IMR-90 (cell line): ENCODE measurements at regions not wholly inside any gene's neighbourhood (a gene's known extent, or its start where the extent isn't known, plus 50 kb on each side); places are given as distances from the start of the nearest gene placed in this dataset.

Experiments
- ATAC-seq: fragments of 200-7000 bp; cut with Tn5 transposase; 2 replicates; pipeline ENCODE4 v1.9.1; 2020; ENCODE audit warnings: low read depth, mild to moderate bottlenecking, moderate library complexity
- BruUV-seq: library from RNA; stranded (reverse); fragments of 400-500 nt; replicated peaks from 2 replicates; lab custom pipeline; 2021; lab: Mats Ljungman, UMichigan
- CTCF ChIA-PET: fragments of 300-600 bp; formaldehyde crosslinking; extraction: SDS; loops from one replicate; lab custom pipeline; 2021; ENCODE audit warnings: antibody characterized with exemption; lab: Yijun Ruan, JAX
- POLR2A ChIA-PET: fragments of 300-600 bp; sonication (Branson Sonifier 250); formaldehyde crosslinking; loops from one replicate; lab custom pipeline; 2022; ENCODE audit warnings: antibody characterized with exemption; ENCODE audit not compliant: unreplicated experiment; lab: Charles Lee
- DNase-seq: peaks from one replicate; pipeline ENCODE4 v3.0.0; 2013
- H2AFZ ChIP-seq: replicated peaks from 2 replicates; pipeline ENCODE3; 2013; ENCODE audit warnings: low read length, mild to moderate bottlenecking; ENCODE audit not compliant: poor library complexity
- H2AK5ac ChIP-seq: 2 replicates; pipeline ENCODE4 v1.6.1; 2013; ENCODE audit warnings: low read depth, low read length, inconsistent platforms
- H2AK9ac ChIP-seq: replicated peaks from 2 replicates; pipeline ENCODE3; 2013; ENCODE audit warnings: mild to moderate bottlenecking, low read depth, low read length, moderate library complexity; ENCODE audit not compliant: poor library complexity
- H2BK120ac ChIP-seq: 2 replicates; pipeline ENCODE4 v1.6.1; 2013; ENCODE audit warnings: low read depth, low read length, inconsistent platforms
- H2BK15ac ChIP-seq: 3 replicates; pipeline ENCODE4 v1.6.1; 2013; ENCODE audit warnings: low read depth, low read length, inconsistent platforms
- H2BK20ac ChIP-seq: 2 replicates; pipeline ENCODE4 v1.6.1; 2013; ENCODE audit warnings: low read depth, mild to moderate bottlenecking, inconsistent platforms, low read length, moderate library complexity
- H2BK5ac ChIP-seq: 2 replicates; pipeline ENCODE4 v1.6.1; 2013; ENCODE audit warnings: mild to moderate bottlenecking, low read depth, low read length, inconsistent platforms; ENCODE audit not compliant: poor library complexity, severe bottlenecking
- H3K14ac ChIP-seq: replicated peaks from 2 replicates; pipeline ENCODE4 v1.6.1; 2013; ENCODE audit warnings: low read depth, low read length, inconsistent platforms
- H3K18ac ChIP-seq: 2 replicates; pipeline ENCODE4 v1.6.1; 2013; ENCODE audit warnings: low read depth, low read length, control low read depth
- H3K23ac ChIP-seq: 2 replicates; pipeline ENCODE4 v1.6.1; 2013; ENCODE audit warnings: low read depth, low read length, inconsistent platforms
- H3K27ac ChIP-seq: 2 replicates; pipeline ENCODE4 v1.5.1; 2013; ENCODE audit warnings: mild to moderate bottlenecking, control low read depth, low read length; ENCODE audit not compliant: insufficient read depth
- H3K27me3 ChIP-seq: 2 replicates; pipeline ENCODE4 v1.6.1; 2013; ENCODE audit warnings: low read length; ENCODE audit not compliant: control insufficient read depth, insufficient read depth
- H3K36me3 ChIP-seq: 2 replicates; pipeline ENCODE4 v1.6.1; 2013; ENCODE audit warnings: low read length, mixed read lengths; ENCODE audit not compliant: control insufficient read depth, insufficient read depth
- H3K4ac ChIP-seq: 2 replicates; pipeline ENCODE4 v1.6.1; 2013; ENCODE audit warnings: low read depth, low read length, inconsistent platforms
- H3K4me1 ChIP-seq: 2 replicates; pipeline ENCODE4 v1.6.1; 2013; ENCODE audit warnings: low read length, mixed read lengths; ENCODE audit not compliant: control insufficient read depth, insufficient read depth
- H3K4me2 ChIP-seq: 2 replicates; pipeline ENCODE4 v1.6.1; 2013; ENCODE audit warnings: low read depth, mild to moderate bottlenecking, control low read depth, low read length, moderate library complexity
- H3K4me3 ChIP-seq: 2 replicates; pipeline ENCODE4 v1.5.1; 2013; ENCODE audit warnings: low read depth, mild to moderate bottlenecking, control low read depth, low read length, moderate library complexity; ENCODE audit not compliant: insufficient read depth
- H3K56ac ChIP-seq: 2 replicates; pipeline ENCODE4 v1.6.1; 2013; ENCODE audit warnings: low read length, inconsistent platforms; ENCODE audit not compliant: insufficient read depth; ENCODE audit errors: extremely low read depth
- H3K79me1 ChIP-seq, 2 experiments: 2 replicates each; pipeline ENCODE4 v1.6.1; 2013; ENCODE audit warnings: low read length in 2 of 2, inconsistent platforms in 1 of 2, low read depth in 1 of 2
- H3K9ac ChIP-seq: 2 replicates; pipeline ENCODE4 v1.6.1; 2013; ENCODE audit warnings: low read depth, low read length, control low read depth
- H3K9me1 ChIP-seq: 2 replicates; pipeline ENCODE4 v1.6.1; 2013; ENCODE audit warnings: low read length, inconsistent platforms; ENCODE audit not compliant: insufficient read depth
- H3K9me3 ChIP-seq: 2 replicates; pipeline ENCODE4 v1.6.1; 2013; ENCODE audit warnings: low read length; ENCODE audit not compliant: control insufficient read depth, insufficient read depth
- H4K20me1 ChIP-seq: 2 replicates; pipeline ENCODE4 v1.6.1; 2013; ENCODE audit warnings: low read length, inconsistent platforms; ENCODE audit not compliant: insufficient read depth
- H4K5ac ChIP-seq: 2 replicates; pipeline ENCODE4 v1.6.1; 2013; ENCODE audit warnings: mild to moderate bottlenecking, low read depth, low read length, control low read depth
- H4K8ac ChIP-seq, 2 experiments: 2 replicates each; pipeline ENCODE4 v1.6.1; 2013; ENCODE audit warnings: low read depth in 2 of 2, low read length in 2 of 2, control low read depth in 1 of 2, inconsistent platforms in 1 of 2
- H4K91ac ChIP-seq: 2 replicates; pipeline ENCODE4 v1.6.1; 2013; ENCODE audit warnings: low read depth, low read length, inconsistent platforms; ENCODE audit not compliant: insufficient read depth
- BHLHE40 ChIP-seq: fragments of 150-350 bp; IDR thresholded peaks from 2 replicates; pipeline ENCODE4 v1.6.1; 2016; ENCODE audit warnings: mild to moderate bottlenecking, low read depth, low read length
- CEBPB ChIP-seq: IDR thresholded peaks from 2 replicates; pipeline ENCODE4 v1.6.1; 2012; ENCODE audit warnings: low read depth, low read length, improper control_type of control experiment
- CHD1 ChIP-seq: IDR thresholded peaks from 2 replicates; pipeline ENCODE4 v1.6.1; 2012; ENCODE audit warnings: low read depth, low read length, improper control_type of control experiment
- FOS ChIP-seq: fragments of 150-350 bp; IDR thresholded peaks from 2 replicates; pipeline ENCODE4 v1.6.1; 2016; ENCODE audit warnings: low read depth, low read length
- MAFK ChIP-seq: IDR thresholded peaks from 2 replicates; pipeline ENCODE4 v1.6.1; 2012; ENCODE audit warnings: low read depth, low read length, improper control_type of control experiment
- MAZ ChIP-seq: IDR thresholded peaks from 2 replicates; pipeline ENCODE4 v1.6.1; 2012; ENCODE audit warnings: low read depth, mild to moderate bottlenecking, low read length, improper control_type of control experiment, moderate library complexity, borderline replicate concordance
- MXI1 ChIP-seq: IDR thresholded peaks from 2 replicates; pipeline ENCODE4 v1.6.1; 2012; ENCODE audit warnings: low read depth, mild to moderate bottlenecking, low read length, moderate library complexity, borderline replicate concordance
- NFE2L2 ChIP-seq: fragments of 150-350 bp; IDR thresholded peaks from 2 replicates; pipeline ENCODE4 v1.6.1; 2016; ENCODE audit warnings: low read depth, mild to moderate bottlenecking, low read length
- POLR2A ChIP-seq: IDR thresholded peaks from 2 replicates; pipeline ENCODE4 v1.6.1; 2012; ENCODE audit warnings: mild to moderate bottlenecking, low read depth, low read length
- RAD21 ChIP-seq: IDR thresholded peaks from 2 replicates; pipeline ENCODE4 v1.6.1; 2012; ENCODE audit warnings: low read length, improper control_type of control experiment
- RCOR1 ChIP-seq: IDR thresholded peaks from 2 replicates; pipeline ENCODE4 v1.6.1; 2012; ENCODE audit warnings: mild to moderate bottlenecking, low read length, improper control_type of control experiment; ENCODE audit not compliant: insufficient replicate concordance
- RFX5 ChIP-seq: IDR thresholded peaks from 2 replicates; pipeline ENCODE4 v1.8.0; 2012; ENCODE audit warnings: low read depth, mild to moderate bottlenecking, low read length, moderate library complexity
- SMC3 ChIP-seq: fragments of 150-350 bp; IDR thresholded peaks from 2 replicates; pipeline ENCODE4 v1.6.1; 2016; ENCODE audit warnings: low read depth, mild to moderate bottlenecking, antibody characterized with exemption, low read length, moderate library complexity
- WGBS, 2 experiments: methylation state at CpG; one replicate each; pipeline versions ENCODE4 v1.1.5 to v1.1.7; 2013; ENCODE audit warnings: missing lambda C conversion rate in 2 of 2; ENCODE audit not compliant: insufficient read length in 1 of 2; ENCODE audit errors: extremely low coverage in 2 of 2; 5-methylcytosine and 5-hydroxymethylcytosine counted together
- dilution Hi-C: fragments of 300-500 bp; cut with HindIII; formaldehyde crosslinking; loops from one replicate; pipeline ENCODE4 v1.14.3; 2018; ENCODE audit warnings: low sequenced_read_pairs; ENCODE audit not compliant: unreplicated experiment
- in situ Hi-C: fragments of 300-500 bp; cut with MboI; formaldehyde crosslinking; loops from 3 replicates; pipeline ENCODE4 v1.14.3; 2019; ENCODE audit warnings: low sequenced_read_pairs, inconsistent platforms, mixed read lengths
- intact Hi-C: fragments of 100-400 bp; cut with micrococcal nuclease; formaldehyde crosslinking; loops from 2 replicates; pipeline ENCODE4 v1.10.0; 2022
- TF ChIP-seq, protein P1 (sequence below): fragments of 150-350 bp; IDR thresholded peaks from 2 replicates; pipeline ENCODE4 v1.6.1; 2016; ENCODE audit warnings: low read depth, mild to moderate bottlenecking, low read length, moderate library complexity, borderline replicate concordance
- TF ChIP-seq, protein P2 (sequence below): conservative IDR thresholded peaks from 2 replicates; pipeline ENCODE4 v1.5.1; 2012; ENCODE audit warnings: mild to moderate bottlenecking, low read depth, low read length, improper control_type of control experiment
- TF ChIP-seq, protein P3 (sequence below): fragments of 150-350 bp; IDR thresholded peaks from 2 replicates; pipeline ENCODE4 v1.6.1; 2017; ENCODE audit warnings: mild to moderate bottlenecking, antibody characterized with exemption, low read length, low read depth

DNA sequence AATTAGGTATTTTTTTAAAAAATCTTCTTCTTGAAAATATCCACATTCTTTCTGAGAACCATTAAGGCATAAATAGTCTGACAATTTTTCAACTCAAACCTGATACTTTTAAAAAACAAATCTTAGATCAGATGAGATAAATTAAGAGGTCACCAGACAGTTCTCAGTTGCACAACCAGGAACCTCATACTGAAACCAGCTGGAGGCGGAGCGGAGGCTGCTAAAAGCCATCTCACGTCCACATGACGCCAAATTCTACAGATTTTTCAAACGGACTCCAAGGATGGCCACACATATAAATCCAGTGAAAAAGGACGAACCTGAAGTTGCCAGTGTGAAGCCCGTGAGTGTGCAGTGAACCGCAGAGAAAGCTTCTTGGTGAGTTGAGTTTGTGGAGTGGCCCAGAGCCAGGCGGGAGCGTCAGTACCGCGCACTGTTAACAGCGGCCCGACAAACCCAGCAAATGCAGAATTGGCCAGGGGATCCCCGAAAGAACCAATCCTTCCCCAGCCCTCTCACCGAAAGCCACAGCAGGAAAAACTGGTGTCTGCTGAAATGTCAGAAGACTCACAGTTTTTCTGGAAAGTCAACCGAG lies 53.1 kb upstream of the BBS5 start:
- Histone ChIP-seq H4K91ac (no peak overlapping the region), H3K18ac (no peak overlapping the region), H2AFZ (no peak overlapping the region), H3K4me3 (no peak overlapping the region), H4K20me1 (no peaks in the 10 kb centered on the region), H4K8ac (no peak overlapping the region), H3K23ac (no peak overlapping the region), H2BK120ac (no peak overlapping the region), H2AK9ac (no peak overlapping the region), H3K27ac (no peak overlapping the region), H2BK20ac (no peak overlapping the region), H3K9ac (no peak overlapping the region), H3K27me3 (no peaks in the 10 kb centered on the region), H4K5ac (no peak overlapping the region), H3K36me3 (no peaks in the 10 kb centered on the region), H3K56ac (no peak overlapping the region), H3K79me1 (no peaks in the 10 kb centered on the region), H3K4me1 (no peaks in the 10 kb centered on the region), H3K4me2 (no peak overlapping the region), H3K9me1 (no peaks in the 10 kb centered on the region), H2BK5ac (no peak overlapping the region), H3K9me3 (no peaks in the 10 kb centered on the region), H3K14ac (no peak overlapping the region), H2AK5ac (no peak overlapping the region), H3K4ac (no peak overlapping the region), H2BK15ac (no peak overlapping the region)
- TF ChIP-seq, protein P1, sequence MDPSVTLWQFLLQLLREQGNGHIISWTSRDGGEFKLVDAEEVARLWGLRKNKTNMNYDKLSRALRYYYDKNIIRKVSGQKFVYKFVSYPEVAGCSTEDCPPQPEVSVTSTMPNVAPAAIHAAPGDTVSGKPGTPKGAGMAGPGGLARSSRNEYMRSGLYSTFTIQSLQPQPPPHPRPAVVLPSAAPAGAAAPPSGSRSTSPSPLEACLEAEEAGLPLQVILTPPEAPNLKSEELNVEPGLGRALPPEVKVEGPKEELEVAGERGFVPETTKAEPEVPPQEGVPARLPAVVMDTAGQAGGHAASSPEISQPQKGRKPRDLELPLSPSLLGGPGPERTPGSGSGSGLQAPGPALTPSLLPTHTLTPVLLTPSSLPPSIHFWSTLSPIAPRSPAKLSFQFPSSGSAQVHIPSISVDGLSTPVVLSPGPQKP: no peak
- no peak for TF ChIP-seq MXI1
- TF ChIP-seq NFE2L2: no peak
- TF ChIP-seq CEBPB: no peak
- no peak for TF ChIP-seq SMC3
- TF ChIP-seq CHD1: no peak
- TF ChIP-seq RCOR1: no peak
- no peak for TF ChIP-seq MAZ
- TF ChIP-seq POLR2A: no peak
- TF ChIP-seq BHLHE40: no peak
- no peak for TF ChIP-seq RFX5
- no peak for TF ChIP-seq MAFK
- TF ChIP-seq RAD21: no peak
- TF ChIP-seq, protein P2, sequence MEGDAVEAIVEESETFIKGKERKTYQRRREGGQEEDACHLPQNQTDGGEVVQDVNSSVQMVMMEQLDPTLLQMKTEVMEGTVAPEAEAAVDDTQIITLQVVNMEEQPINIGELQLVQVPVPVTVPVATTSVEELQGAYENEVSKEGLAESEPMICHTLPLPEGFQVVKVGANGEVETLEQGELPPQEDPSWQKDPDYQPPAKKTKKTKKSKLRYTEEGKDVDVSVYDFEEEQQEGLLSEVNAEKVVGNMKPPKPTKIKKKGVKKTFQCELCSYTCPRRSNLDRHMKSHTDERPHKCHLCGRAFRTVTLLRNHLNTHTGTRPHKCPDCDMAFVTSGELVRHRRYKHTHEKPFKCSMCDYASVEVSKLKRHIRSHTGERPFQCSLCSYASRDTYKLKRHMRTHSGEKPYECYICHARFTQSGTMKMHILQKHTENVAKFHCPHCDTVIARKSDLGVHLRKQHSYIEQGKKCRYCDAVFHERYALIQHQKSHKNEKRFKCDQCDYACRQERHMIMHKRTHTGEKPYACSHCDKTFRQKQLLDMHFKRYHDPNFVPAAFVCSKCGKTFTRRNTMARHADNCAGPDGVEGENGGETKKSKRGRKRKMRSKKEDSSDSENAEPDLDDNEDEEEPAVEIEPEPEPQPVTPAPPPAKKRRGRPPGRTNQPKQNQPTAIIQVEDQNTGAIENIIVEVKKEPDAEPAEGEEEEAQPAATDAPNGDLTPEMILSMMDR: no peak
- no peak for TF ChIP-seq FOS
- TF ChIP-seq, protein P3, sequence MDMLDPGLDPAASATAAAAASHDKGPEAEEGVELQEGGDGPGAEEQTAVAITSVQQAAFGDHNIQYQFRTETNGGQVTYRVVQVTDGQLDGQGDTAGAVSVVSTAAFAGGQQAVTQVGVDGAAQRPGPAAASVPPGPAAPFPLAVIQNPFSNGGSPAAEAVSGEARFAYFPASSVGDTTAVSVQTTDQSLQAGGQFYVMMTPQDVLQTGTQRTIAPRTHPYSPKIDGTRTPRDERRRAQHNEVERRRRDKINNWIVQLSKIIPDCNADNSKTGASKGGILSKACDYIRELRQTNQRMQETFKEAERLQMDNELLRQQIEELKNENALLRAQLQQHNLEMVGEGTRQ: no peak
- intact Hi-C loops (no loop called here), dilution Hi-C loops (no loop called here), in situ Hi-C loops (loop anchor here (25.0 kb wide), 1 partner anchor 1386 kb away; the partner anchor contains the start of gene GAD1)
- ChIA-PET POLR2A (no interaction called here), CTCF (no interaction called here)
- WGBS, 2 experiments: 84% methylated on average over 5 of the region's 17 CpGs; no CpG with 5 or more reads in 1 of the 2 experiments
- BruUV-seq: no TSS peak
- ATAC-seq: no peak
- no peak for DNase-seq
